Neural progenitor cell (in vitro differentiated cells): ENCODE measurements at regions not wholly inside any gene's neighbourhood (a gene's known extent, or its start where the extent isn't known, plus 50 kb on each side); places are given as distances from the start of the nearest gene placed in this dataset.

Source experiments
- DNase-seq: peaks from one replicate; pipeline ENCODE4 v3.0.0-alpha.2; 2016; ENCODE audit warnings: low spot score
- H2AFZ ChIP-seq: fragments of 200-600 bp; sonication (generic); replicated peaks from 2 replicates; pipeline ENCODE4 v1.6.1; 2016; ENCODE audit warnings: antibody characterized with exemption
- H3F3A ChIP-seq: fragments of 200-600 bp; sonication (generic); 2 replicates; pipeline ENCODE4 v1.6.1; 2016; ENCODE audit warnings: antibody characterized with exemption, low read depth
- H3K27ac ChIP-seq: fragments of 200-600 bp; sonication (generic); 2 replicates; pipeline ENCODE4 v1.5.1; 2016; ENCODE audit warnings: mild to moderate bottlenecking
- H3K27me3 ChIP-seq: fragments of 200-600 bp; sonication (generic); 2 replicates; pipeline ENCODE4 v1.6.1; 2016; ENCODE audit warnings: mild to moderate bottlenecking, moderate library complexity
- H3K36me3 ChIP-seq: fragments of 200-600 bp; sonication (generic); 2 replicates; pipeline ENCODE4 v1.5.1; 2016
- H3K4me1 ChIP-seq: fragments of 200-600 bp; sonication (generic); 2 replicates; pipeline ENCODE4 v1.6.1; 2016; ENCODE audit warnings: mixed run types
- H3K4me2 ChIP-seq: fragments of 200-600 bp; sonication (generic); 2 replicates; pipeline ENCODE4 v1.6.1; 2016
- H3K4me3 ChIP-seq: fragments of 200-600 bp; sonication (generic); 2 replicates; pipeline ENCODE4 v1.5.1; 2016
- H3K79me2 ChIP-seq: fragments of 200-600 bp; sonication (generic); 2 replicates; pipeline ENCODE4 v1.6.1; 2016; ENCODE audit warnings: low read depth
- H3K9ac ChIP-seq: fragments of 200-600 bp; sonication (generic); 2 replicates; pipeline ENCODE4 v1.6.1; 2016
- H3K9me3 ChIP-seq: fragments of 200-600 bp; sonication (generic); 2 replicates; pipeline ENCODE4 v1.5.1; 2016; ENCODE audit warnings: low read depth
- H4K20me1 ChIP-seq: fragments of 200-600 bp; sonication (generic); 2 replicates; pipeline ENCODE4 v1.6.1; 2016; ENCODE audit warnings: low read depth
- H3K27ac Mint-ChIP-seq: 3 replicates; pipeline ENCODE4 v1.8.0; 2021; ENCODE audit warnings: mixed read lengths
- H3K27me3 Mint-ChIP-seq: 2 replicates; pipeline ENCODE4 v1.8.0; 2022; ENCODE audit warnings: low read depth, mild to moderate bottlenecking, inconsistent platforms, moderate library complexity, mixed read lengths; ENCODE audit not compliant: insufficient read depth
- H3K36me3 Mint-ChIP-seq: 3 replicates; pipeline ENCODE4 v1.8.0; 2021; ENCODE audit warnings: mixed read lengths
- H3K4me1 Mint-ChIP-seq: 3 replicates; pipeline ENCODE4 v1.8.0; 2021; ENCODE audit warnings: mixed read lengths
- H3K4me3 Mint-ChIP-seq: 3 replicates; pipeline ENCODE4 v1.8.0; 2021; ENCODE audit warnings: mild to moderate bottlenecking, moderate library complexity, mixed read lengths
- H3K9me3 Mint-ChIP-seq: 3 replicates; pipeline ENCODE4 v1.8.0; 2020; ENCODE audit warnings: mixed read lengths
- EZH2 ChIP-seq: fragments of 200-600 bp; sonication (generic); IDR thresholded peaks from 2 replicates; pipeline ENCODE4 v1.6.1; 2017; ENCODE audit warnings: antibody characterized with exemption, mild to moderate bottlenecking, moderate library complexity
- EZH2phosphoT487 ChIP-seq: fragments of 200-600 bp; sonication (generic); IDR thresholded peaks from 2 replicates; pipeline ENCODE4 v1.6.1; 2017; ENCODE audit warnings: antibody characterized with exemption
- TF ChIP-seq, protein P1 (sequence below): fragments of 200-600 bp; sonication (generic); IDR thresholded peaks from 2 replicates; pipeline ENCODE4 v1.5.1; 2017; ENCODE audit warnings: antibody characterized with exemption, mild to moderate bottlenecking

GRCh38 chr2:220499225-220499624 lies 871.8 kb downstream of the SLC4A3 start:
- no peaks in the 10 kb centered on the region for H3F3A ChIP-seq
- H3K9me3 ChIP-seq: no peaks in the 10 kb centered on the region
- H3K27me3 Mint-ChIP-seq: no peaks in the 10 kb centered on the region
- H3K36me3 ChIP-seq: no peaks in the 10 kb centered on the region
- H3K4me1 Mint-ChIP-seq: peaks cover 6% of the 10 kb centered on the region
- H3K9me3 Mint-ChIP-seq: peaks cover 7% of the 10 kb centered on the region
- H3K9ac ChIP-seq: no peak overlapping the region
- H3K4me2 ChIP-seq: no peak overlapping the region
- peak overlapping the region; percentile 99 for H2AFZ ChIP-seq
- no peak overlapping the region for H3K27ac Mint-ChIP-seq
- TF ChIP-seq EZH2phosphoT487 (no peak), EZH2 (no peak)
- TF ChIP-seq, protein P1, sequence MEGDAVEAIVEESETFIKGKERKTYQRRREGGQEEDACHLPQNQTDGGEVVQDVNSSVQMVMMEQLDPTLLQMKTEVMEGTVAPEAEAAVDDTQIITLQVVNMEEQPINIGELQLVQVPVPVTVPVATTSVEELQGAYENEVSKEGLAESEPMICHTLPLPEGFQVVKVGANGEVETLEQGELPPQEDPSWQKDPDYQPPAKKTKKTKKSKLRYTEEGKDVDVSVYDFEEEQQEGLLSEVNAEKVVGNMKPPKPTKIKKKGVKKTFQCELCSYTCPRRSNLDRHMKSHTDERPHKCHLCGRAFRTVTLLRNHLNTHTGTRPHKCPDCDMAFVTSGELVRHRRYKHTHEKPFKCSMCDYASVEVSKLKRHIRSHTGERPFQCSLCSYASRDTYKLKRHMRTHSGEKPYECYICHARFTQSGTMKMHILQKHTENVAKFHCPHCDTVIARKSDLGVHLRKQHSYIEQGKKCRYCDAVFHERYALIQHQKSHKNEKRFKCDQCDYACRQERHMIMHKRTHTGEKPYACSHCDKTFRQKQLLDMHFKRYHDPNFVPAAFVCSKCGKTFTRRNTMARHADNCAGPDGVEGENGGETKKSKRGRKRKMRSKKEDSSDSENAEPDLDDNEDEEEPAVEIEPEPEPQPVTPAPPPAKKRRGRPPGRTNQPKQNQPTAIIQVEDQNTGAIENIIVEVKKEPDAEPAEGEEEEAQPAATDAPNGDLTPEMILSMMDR: no peak
- H3K4me3 Mint-ChIP-seq: no peak overlapping the region
- H3K27ac ChIP-seq: no peak overlapping the region
- no peak overlapping the region for H3K4me3 ChIP-seq
- no peaks in the 10 kb centered on the region for H4K20me1 ChIP-seq
- H3K79me2 ChIP-seq: no peaks in the 10 kb centered on the region
- DNase-seq: peak; percentile 11
- peaks cover 7% of the 10 kb centered on the region for H3K4me1 ChIP-seq
- H3K27me3 ChIP-seq: no peaks in the 10 kb centered on the region
- H3K36me3 Mint-ChIP-seq: no peaks in the 10 kb centered on the region

DNA sequence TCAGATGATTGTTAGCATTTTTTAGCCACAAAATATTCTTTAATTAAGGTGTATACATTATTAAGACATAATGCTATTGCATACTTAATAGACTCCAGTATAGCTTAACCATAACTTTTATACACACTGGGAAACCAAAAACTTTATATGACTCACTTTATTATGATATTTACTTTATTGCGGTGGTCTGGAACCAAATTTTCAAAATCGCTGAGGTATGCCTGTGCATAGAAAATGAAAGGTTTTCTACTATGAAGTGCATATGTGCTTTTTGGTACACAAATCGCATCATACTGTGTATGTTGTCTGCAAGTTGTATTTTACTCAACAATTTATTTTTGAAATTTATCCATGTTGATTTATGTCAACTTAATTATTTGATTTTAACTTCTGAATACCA lies 875.1 kb downstream of the SLC4A3 start:
- DNase-seq: no peak
- H3K4me1 ChIP-seq: peaks cover 7% of the 10 kb centered on the region
- no peaks in the 10 kb centered on the region for H3K79me2 ChIP-seq
- H3K27me3 ChIP-seq: no peaks in the 10 kb centered on the region
- H3K9me3 ChIP-seq: no peaks in the 10 kb centered on the region
- no peak for TF ChIP-seq EZH2
- TF ChIP-seq, protein P1: no peak
- no peak for TF ChIP-seq EZH2phosphoT487
- Mint-ChIP-seq H3K36me3 (no peaks in the 10 kb centered on the region), H3K27ac (no peak overlapping the region), H3K4me1 (peaks cover 12% of the 10 kb centered on the region), H3K4me3 (no peak overlapping the region), H3K27me3 (no peaks in the 10 kb centered on the region), H3K9me3 (peaks cover 7% of the 10 kb centered on the region)
- no peak overlapping the region for H3K4me2 ChIP-seq
- H3K4me3 ChIP-seq: no peak overlapping the region
- no peak overlapping the region for H3K27ac ChIP-seq
- H3F3A ChIP-seq: no peaks in the 10 kb centered on the region
- no peak overlapping the region for H3K9ac ChIP-seq
- no peak overlapping the region for H2AFZ ChIP-seq
- no peaks in the 10 kb centered on the region for H4K20me1 ChIP-seq
- H3K36me3 ChIP-seq: no peaks in the 10 kb centered on the region

DNA sequence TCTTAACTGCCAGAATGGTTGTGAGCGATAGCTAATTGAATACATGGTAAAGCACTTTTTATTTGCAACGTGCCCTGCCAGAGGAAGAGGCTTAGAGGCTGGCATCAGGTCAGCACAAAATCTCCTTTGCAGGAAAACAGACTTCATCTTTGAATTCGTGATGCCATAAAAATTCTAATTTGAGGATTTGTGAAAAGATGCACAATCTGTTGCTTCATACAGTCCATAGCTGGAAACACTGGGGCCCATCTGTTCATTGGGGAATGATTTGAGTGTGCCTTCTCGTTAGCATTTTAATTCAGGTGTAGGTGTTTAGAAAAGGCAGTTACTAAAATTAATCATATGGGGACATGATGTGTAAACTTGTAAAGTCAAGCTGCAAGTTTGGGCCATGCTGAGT lies 876.0 kb downstream of the SLC4A3 start:
- Mint-ChIP-seq H3K4me1 (peaks cover 12% of the 10 kb centered on the region), H3K4me3 (no peak overlapping the region), H3K36me3 (no peaks in the 10 kb centered on the region), H3K27ac (no peak overlapping the region), H3K27me3 (no peaks in the 10 kb centered on the region), H3K9me3 (peaks cover 7% of the 10 kb centered on the region)
- H3K4me1 ChIP-seq: peaks cover 7% of the 10 kb centered on the region
- TF ChIP-seq, protein P1: no peak
- TF ChIP-seq EZH2phosphoT487: no peak
- no peak for TF ChIP-seq EZH2
- no peaks in the 10 kb centered on the region for H3K9me3 ChIP-seq
- no peak overlapping the region for H3K27ac ChIP-seq
- H3K27me3 ChIP-seq: no peaks in the 10 kb centered on the region
- no peaks in the 10 kb centered on the region for H3F3A ChIP-seq
- H3K36me3 ChIP-seq: no peaks in the 10 kb centered on the region
- H3K9ac ChIP-seq: no peak overlapping the region
- no peaks in the 10 kb centered on the region for H3K79me2 ChIP-seq
- H2AFZ ChIP-seq: no peak overlapping the region
- no peak for DNase-seq
- H3K4me2 ChIP-seq: no peak overlapping the region
- no peak overlapping the region for H3K4me3 ChIP-seq
- H4K20me1 ChIP-seq: no peaks in the 10 kb centered on the region
